CD4-positive, alpha-beta memory T cell (primary cell): ENCODE measurements at regions not wholly inside any gene's neighbourhood (a gene's known extent, or its start where the extent isn't known, plus 50 kb on each side); places are given as distances from the start of the nearest gene placed in this dataset.

ENCODE experiments used
- CTCF ChIA-PET: fragments of 350-600 bp; sonication (Branson Sonifier 250); formaldehyde crosslinking; loops from one replicate; lab custom pipeline; 2021; ENCODE audit warnings: inconsistent platforms; ENCODE audit not compliant: partially characterized antibody; lab: Charles Lee
- POLR2A ChIA-PET: fragments of 350-600 bp; sonication (Branson Sonifier 250); formaldehyde crosslinking; loops from one replicate; lab custom pipeline; 2021; ENCODE audit not compliant: partially characterized antibody; lab: Charles Lee
- DNase-seq, 5 donors: peaks; one replicate each; pipeline versions ENCODE4 v3.0.0 to v3.0.0-alpha.2; 2020 to 2022; ENCODE audit warnings: mixed read lengths in 1 of 5
- H3K27ac ChIP-seq: one replicate; pipeline ENCODE4 v1.7.0; 2013; ENCODE audit warnings: low read depth, low read length
- H3K27me3 ChIP-seq: 2 replicates; pipeline ENCODE4 v1.7.0; 2013; ENCODE audit warnings: mild to moderate bottlenecking, low read length, moderate library complexity; ENCODE audit not compliant: insufficient read depth
- H3K36me3 ChIP-seq: 2 replicates; pipeline ENCODE4 v1.7.0; 2013; ENCODE audit warnings: mild to moderate bottlenecking, low read length, moderate library complexity; ENCODE audit not compliant: insufficient read depth
- H3K4me1 ChIP-seq: 2 replicates; pipeline ENCODE4 v1.7.0; 2013; ENCODE audit warnings: mild to moderate bottlenecking, low read length, moderate library complexity; ENCODE audit not compliant: insufficient read depth
- H3K4me3 ChIP-seq, 2 donors: one replicate each; pipeline ENCODE4 v1.7.0; 2013; ENCODE audit warnings: low read length in 2 of 2, mild to moderate bottlenecking in 1 of 2
- H3K9me3 ChIP-seq, 2 donors: one replicate each; pipeline ENCODE4 v1.7.0; 2013; ENCODE audit warnings: low read length in 2 of 2, control low read depth in 1 of 2; ENCODE audit not compliant: control insufficient read depth in 1 of 2
- H3K27ac Mint-ChIP-seq, 7 donors: one replicate each; pipeline ENCODE4 v1.8.0; 2020 to 2021; ENCODE audit warnings: mixed read lengths in 7 of 7, mild to moderate bottlenecking in 6 of 7, inconsistent platforms in 3 of 7, moderate library complexity in 3 of 7
- H3K27me3 Mint-ChIP-seq, 2 donors: one replicate each; pipeline ENCODE4 v1.8.0; 2020 to 2021; ENCODE audit warnings: mixed read lengths in 2 of 2
- H3K36me3 Mint-ChIP-seq, 2 donors: one replicate each; pipeline ENCODE4 v1.8.0; 2020 to 2021; ENCODE audit warnings: mixed read lengths in 2 of 2, inconsistent platforms in 1 of 2, mild to moderate bottlenecking in 1 of 2
- H3K4me1 Mint-ChIP-seq, 4 donors: one replicate each; pipeline ENCODE4 v1.8.0; 2020 to 2021; ENCODE audit warnings: mixed read lengths in 4 of 4, mild to moderate bottlenecking in 1 of 4
- H3K4me3 Mint-ChIP-seq, 8 donors: one replicate each; pipeline ENCODE4 v1.8.0; 2020 to 2021; ENCODE audit warnings: mixed read lengths in 8 of 8, mild to moderate bottlenecking in 7 of 8, moderate library complexity in 6 of 8, inconsistent platforms in 3 of 8
- H3K9me3 Mint-ChIP-seq, 8 donors: one replicate each; pipeline ENCODE4 v1.8.0; 2020 to 2021; ENCODE audit warnings: mixed read lengths in 8 of 8, mild to moderate bottlenecking in 5 of 8, inconsistent platforms in 3 of 8, moderate library complexity in 1 of 8
- intact Hi-C: fragments of 100-400 bp; cut with micrococcal nuclease; formaldehyde crosslinking; loops from one replicate; pipeline ENCODE4 v1.15.1; 2023

GRCh38 chr6:169071394-169071793 lies 182.3 kb downstream of the THBS2 start:
- Histone ChIP-seq H3K27me3 (no peaks in the 10 kb centered on the region), H3K27ac (no peak overlapping the region), H3K36me3 (no peaks in the 10 kb centered on the region), H3K4me3 (no peak overlapping the region), H3K9me3 (no peaks in the 10 kb centered on the region), H3K4me1 (no peaks in the 10 kb centered on the region)
- Mint-ChIP-seq H3K4me3 (no peak overlapping the region), H3K36me3 (no peaks in the 10 kb centered on the region), H3K27me3 (peaks cover 0 to 3% of the 10 kb centered on the region in 2 donors), H3K9me3 (peaks cover 0 to 2% (median 0%) of the 10 kb centered on the region in 8 donors), H3K4me1 (no peaks in the 10 kb centered on the region), H3K27ac (no peak overlapping the region)
- ChIA-PET CTCF (no interaction called here), POLR2A (no interaction called here)
- intact Hi-C loops = no loop called here
- DNase-seq = no peak

- Mint-ChIP-seq H3K27me3 (peaks cover 1 to 3% of the 10 kb centered on the region in 2 donors), H3K4me1 (no peaks in the 10 kb centered on the region), H3K27ac (no peak overlapping the region), H3K36me3 (no peaks in the 10 kb centered on the region), H3K9me3 (peaks cover 0 to 2% (median 0%) of the 10 kb centered on the region in 8 donors), H3K4me3 (no peak overlapping the region)
- H3K4me1 ChIP-seq = no peaks in the 10 kb centered on the region
- H3K27ac ChIP-seq = no peak overlapping the region
- intact Hi-C loops = no loop called here
- H3K36me3 ChIP-seq = no peaks in the 10 kb centered on the region
- H3K9me3 ChIP-seq = no peaks in the 10 kb centered on the region
- no peaks in the 10 kb centered on the region for H3K27me3 ChIP-seq
- no peak for DNase-seq
- POLR2A ChIA-PET = no interaction called here
- CTCF ChIA-PET = no interaction called here
- no peak overlapping the region for H3K4me3 ChIP-seq
Measured at GRCh38 chr6:169070506-169071176, 183.0 kb downstream of the THBS2 start.

DNA sequence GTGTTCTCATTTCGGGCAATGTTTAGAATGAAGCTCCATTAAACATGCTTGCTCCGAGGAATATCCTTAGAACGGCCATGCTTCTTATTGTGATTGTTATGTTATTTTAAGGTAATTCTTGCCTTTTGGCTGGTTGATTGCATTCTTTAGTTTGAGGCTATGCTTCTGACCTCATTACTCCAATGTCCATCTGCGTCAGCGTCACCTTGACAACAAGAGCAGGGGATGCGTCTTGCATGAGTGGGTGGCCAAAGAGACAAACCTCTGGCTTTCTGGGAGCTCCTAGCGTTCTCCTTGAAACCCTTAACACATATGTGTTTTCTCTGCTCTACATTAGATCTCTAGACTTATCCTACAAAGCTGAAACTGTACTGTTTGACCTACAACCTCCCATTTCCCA lies 184.3 kb downstream of the THBS2 start:
- no peaks in the 10 kb centered on the region for H3K36me3 Mint-ChIP-seq
- H3K4me1 Mint-ChIP-seq = no peaks in the 10 kb centered on the region
- H3K4me3 Mint-ChIP-seq = no peak overlapping the region
- Histone ChIP-seq H3K4me3 (no peak overlapping the region), H3K4me1 (no peaks in the 10 kb centered on the region), H3K36me3 (no peaks in the 10 kb centered on the region), H3K27me3 (no peaks in the 10 kb centered on the region), H3K9me3 (no peaks in the 10 kb centered on the region), H3K27ac (no peak overlapping the region)
- H3K27ac Mint-ChIP-seq = no peak overlapping the region
- ChIA-PET CTCF (no interaction called here), POLR2A (no interaction called here)
- H3K27me3 Mint-ChIP-seq = peaks cover 1 to 7% of the 10 kb centered on the region in 2 donors
- no peak for DNase-seq
- intact Hi-C loops = no loop called here
- peaks cover 0 to 2% (median 0%) of the 10 kb centered on the region in 8 donors for H3K9me3 Mint-ChIP-seq

GRCh38 chr6:169064194-169064593 lies 189.5 kb downstream of the THBS2 start:
- H3K27ac Mint-ChIP-seq = no peak overlapping the region
- Histone ChIP-seq H3K4me1 (no peaks in the 10 kb centered on the region), H3K4me3 (no peak overlapping the region), H3K36me3 (no peaks in the 10 kb centered on the region), H3K27me3 (no peaks in the 10 kb centered on the region), H3K27ac (no peak overlapping the region), H3K9me3 (no peaks in the 10 kb centered on the region)
- POLR2A ChIA-PET = no interaction called here
- H3K36me3 Mint-ChIP-seq = no peaks in the 10 kb centered on the region
- no peak overlapping the region for H3K4me3 Mint-ChIP-seq
- no peak for DNase-seq
- H3K27me3 Mint-ChIP-seq = peaks cover 1 to 7% of the 10 kb centered on the region in 2 donors
- H3K9me3 Mint-ChIP-seq = peaks cover 0 to 10% (median 0%) of the 10 kb centered on the region in 8 donors
- intact Hi-C loops = no loop called here
- CTCF ChIA-PET = no interaction called here
- no peaks in the 10 kb centered on the region for H3K4me1 Mint-ChIP-seq

DNA sequence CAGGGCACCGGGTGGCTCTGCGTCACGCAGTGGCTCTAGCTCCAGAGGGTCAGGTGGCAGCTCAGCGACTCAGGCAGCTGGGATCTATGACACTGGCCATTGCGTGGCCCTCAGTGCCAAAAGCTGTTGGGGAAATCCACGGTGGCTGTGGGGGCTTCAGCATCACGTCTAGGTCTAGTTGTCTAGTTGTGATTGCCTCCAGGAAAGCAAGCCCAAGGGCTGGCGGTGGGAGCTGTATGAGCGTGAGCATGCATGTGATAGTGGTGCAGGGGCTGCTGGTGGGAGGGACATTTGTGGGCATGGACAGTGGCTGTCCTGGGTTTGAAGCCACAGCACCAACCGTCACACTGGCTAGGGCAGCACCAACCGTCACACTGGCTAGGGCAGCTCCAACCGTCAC lies 191.4 kb downstream of the THBS2 start:
- Histone ChIP-seq H3K27ac (no peak overlapping the region), H3K36me3 (no peaks in the 10 kb centered on the region), H3K4me1 (no peaks in the 10 kb centered on the region), H3K4me3 (no peak overlapping the region), H3K9me3 (no peaks in the 10 kb centered on the region), H3K27me3 (no peaks in the 10 kb centered on the region)
- ChIA-PET POLR2A (no interaction called here), CTCF (no interaction called here)
- Mint-ChIP-seq H3K4me3 (no peak overlapping the region), H3K27me3 (peaks cover 2 to 7% of the 10 kb centered on the region in 2 donors), H3K9me3 (peaks cover 0 to 10% (median 0%) of the 10 kb centered on the region in 8 donors), H3K27ac (no peak overlapping the region), H3K36me3 (no peaks in the 10 kb centered on the region), H3K4me1 (no peaks in the 10 kb centered on the region)
- intact Hi-C loops = no loop called here
- DNase-seq = no peak

DNA sequence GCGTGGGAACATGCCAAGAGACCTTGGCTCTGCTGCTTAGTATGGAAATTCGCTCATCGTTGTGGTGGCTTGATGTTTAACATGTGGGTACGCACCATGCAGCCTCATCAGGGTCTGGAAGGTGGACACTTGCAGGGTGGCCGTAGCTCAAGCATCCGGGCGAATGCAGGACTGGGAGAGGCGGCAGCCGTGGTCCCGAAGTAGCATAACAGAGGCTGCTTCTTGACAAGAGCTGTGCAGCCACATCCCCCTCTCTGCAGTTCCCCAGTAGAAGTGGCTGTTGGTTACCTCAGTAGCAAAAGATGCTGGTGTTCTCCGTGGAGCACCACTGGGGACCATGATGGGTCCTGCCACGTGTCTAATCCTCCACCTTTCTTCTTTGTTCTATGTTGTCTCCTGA lies 195.0 kb downstream of the THBS2 start:
- POLR2A ChIA-PET = no interaction called here
- no peaks in the 10 kb centered on the region for H3K9me3 ChIP-seq
- intact Hi-C loops = no loop called here
- Mint-ChIP-seq H3K36me3 (no peaks in the 10 kb centered on the region), H3K4me3 (no peak overlapping the region), H3K9me3 (peaks cover 0 to 14% (median 0%) of the 10 kb centered on the region in 8 donors), H3K4me1 (no peaks in the 10 kb centered on the region), H3K27ac (no peak overlapping the region), H3K27me3 (peaks cover 2 to 5% of the 10 kb centered on the region in 2 donors)
- H3K4me1 ChIP-seq = no peaks in the 10 kb centered on the region
- H3K4me3 ChIP-seq = no peak overlapping the region
- CTCF ChIA-PET = no interaction called here
- no peak overlapping the region for H3K27ac ChIP-seq
- H3K36me3 ChIP-seq = no peaks in the 10 kb centered on the region
- H3K27me3 ChIP-seq = no peaks in the 10 kb centered on the region
- DNase-seq = no peak

DNA sequence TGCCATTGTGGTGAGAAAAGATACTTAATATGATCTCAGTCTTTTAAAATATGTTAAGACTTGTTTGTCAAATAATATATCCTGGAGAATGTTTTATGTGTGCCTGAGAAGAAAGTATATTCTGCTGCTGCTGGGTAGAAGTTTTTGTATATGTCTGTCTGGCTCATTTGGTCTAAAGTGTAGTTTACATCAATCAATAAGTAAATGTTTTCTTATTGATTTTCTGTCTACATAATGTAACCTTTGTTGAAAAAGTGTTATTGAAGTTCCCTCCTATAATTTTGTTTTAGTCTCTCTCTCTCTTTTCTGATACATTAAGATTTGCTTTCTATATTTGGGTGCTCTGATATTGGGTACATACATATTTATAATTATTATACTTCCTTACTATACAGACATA lies 201.2 kb downstream of the THBS2 start:
- intact Hi-C loops = no loop called here
- Histone ChIP-seq H3K4me3 (no peak overlapping the region), H3K36me3 (no peaks in the 10 kb centered on the region), H3K27me3 (no peaks in the 10 kb centered on the region), H3K4me1 (no peaks in the 10 kb centered on the region), H3K9me3 (no peaks in the 10 kb centered on the region), H3K27ac (no peak overlapping the region)
- H3K27me3 Mint-ChIP-seq = peaks cover 5 to 8% of the 10 kb centered on the region in 2 donors
- H3K4me1 Mint-ChIP-seq = no peaks in the 10 kb centered on the region
- peaks cover 0 to 8% (median 0%) of the 10 kb centered on the region in 8 donors for H3K9me3 Mint-ChIP-seq
- no peak overlapping the region for H3K4me3 Mint-ChIP-seq
- no peaks in the 10 kb centered on the region for H3K36me3 Mint-ChIP-seq
- ChIA-PET POLR2A (no interaction called here), CTCF (no interaction called here)
- H3K27ac Mint-ChIP-seq = no peak overlapping the region
- DNase-seq = no peak
